PC-9 (cell line): ENCODE measurements at regions not wholly inside any gene's neighbourhood (a gene's known extent, or its start where the extent isn't known, plus 50 kb on each side); places are given as distances from the start of the nearest gene placed in this dataset.

Experiments
- BruUV-seq: library from RNA; stranded (reverse); fragments of 400-500 nt; replicated peaks from 2 replicates; lab custom pipeline; 2021; lab: Mats Ljungman, UMichigan
- CTCF ChIA-PET: fragments of 300-600 bp; sonication (Branson Sonifier 250); formaldehyde crosslinking; loops from one replicate; lab custom pipeline; 2022; ENCODE audit warnings: antibody characterized with exemption; lab: Charles Lee
- POLR2A ChIA-PET: fragments of 300-600 bp; sonication (Branson Sonifier 250); formaldehyde crosslinking; loops from one replicate; lab custom pipeline; 2022; ENCODE audit warnings: antibody characterized with exemption; ENCODE audit not compliant: unreplicated experiment; lab: Charles Lee
- DNase-seq, 2 experiments: peaks; one replicate each; pipeline versions ENCODE4 v3.0.0 to v3.0.0-alpha.2; 2015 to 2022; ENCODE audit warnings: mixed read lengths in 1 of 2
- H2AFZ ChIP-seq: fragments of 200-600 bp; sonication (generic); 2 replicates; pipeline ENCODE4 v1.8.1; 2017; ENCODE audit warnings: antibody characterized with exemption
- H3F3A ChIP-seq: fragments of 200-600 bp; sonication (generic); 2 replicates; pipeline ENCODE4 v1.8.1; 2017; ENCODE audit warnings: antibody characterized with exemption, mild to moderate bottlenecking, low read depth; ENCODE audit not compliant: insufficient read depth
- H3K27ac ChIP-seq: fragments of 200-600 bp; sonication (generic); 2 replicates; pipeline ENCODE4 v1.6.1; 2016; ENCODE audit warnings: mixed run types
- H3K27me3 ChIP-seq: fragments of 200-600 bp; sonication (generic); 2 replicates; pipeline ENCODE4 v1.6.1; 2016; ENCODE audit warnings: low read depth, mixed run types; ENCODE audit not compliant: insufficient read depth
- H3K36me3 ChIP-seq: fragments of 200-600 bp; sonication (generic); 2 replicates; pipeline ENCODE4 v1.6.1; 2016; ENCODE audit warnings: low read depth, mixed run types
- H3K4me1 ChIP-seq: fragments of 200-600 bp; sonication (generic); replicated peaks from 2 replicates; pipeline ENCODE4 v1.6.1; 2016; ENCODE audit warnings: mixed run types; ENCODE audit not compliant: insufficient read depth
- H3K4me2 ChIP-seq: fragments of 200-600 bp; sonication (generic); 2 replicates; pipeline ENCODE4 v1.6.1; 2017; ENCODE audit warnings: mixed run types
- H3K4me3 ChIP-seq: fragments of 200-600 bp; sonication (generic); 2 replicates; pipeline ENCODE4 v1.6.1; 2016; ENCODE audit warnings: mixed run types
- H3K79me2 ChIP-seq: fragments of 200-600 bp; sonication (generic); 2 replicates; pipeline ENCODE4 v1.6.1; 2017; ENCODE audit warnings: low read depth, mixed run types
- H3K9me2 ChIP-seq: fragments of 200-600 bp; sonication (generic); 2 replicates; pipeline ENCODE4 v1.8.1; 2017; ENCODE audit warnings: mild to moderate bottlenecking; ENCODE audit not compliant: insufficient read depth
- H3K9me3 ChIP-seq: fragments of 200-600 bp; sonication (generic); 2 replicates; pipeline ENCODE4 v1.8.1; 2016; ENCODE audit warnings: low read depth; ENCODE audit not compliant: insufficient read depth
- H4K20me1 ChIP-seq: fragments of 200-600 bp; sonication (generic); 2 replicates; pipeline ENCODE4 v1.8.1; 2017; ENCODE audit not compliant: insufficient read depth
- EZH2 ChIP-seq: fragments of 200-600 bp; sonication (generic); IDR thresholded peaks from 2 replicates; pipeline ENCODE4 v1.8.0; 2017; ENCODE audit warnings: antibody characterized with exemption, low read depth
- intact Hi-C: fragments of 100-400 bp; cut with micrococcal nuclease; formaldehyde crosslinking; loops from one replicate; pipeline ENCODE4 v1.10.0; 2022; ENCODE audit not compliant: unreplicated experiment
- TF ChIP-seq, protein P1 (sequence below): fragments of 200-600 bp; sonication (generic); conservative IDR thresholded peaks from 2 replicates; pipeline ENCODE4 v1.6.1; 2017; ENCODE audit warnings: mixed run types, antibody characterized with exemption, mild to moderate bottlenecking, moderate library complexity

DNA sequence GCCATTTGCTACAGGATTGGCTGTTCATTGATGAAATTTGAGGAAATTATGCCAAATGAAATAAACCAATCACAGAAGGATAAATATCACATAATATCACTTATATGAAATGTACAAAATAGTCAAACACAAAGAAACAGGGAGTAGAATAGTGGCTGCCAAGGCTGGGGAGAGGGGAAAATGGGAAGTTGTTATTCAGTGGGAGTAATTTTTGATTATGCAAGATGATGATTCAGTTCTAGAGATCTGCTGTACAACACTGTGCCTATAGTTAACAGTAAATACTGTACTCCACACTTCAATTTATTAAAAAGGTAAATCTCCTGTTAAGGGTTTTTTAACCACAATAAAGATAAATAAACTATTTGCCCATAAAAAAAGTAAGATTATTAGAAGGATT, 101.1 kb downstream of the TMA16 start:
- POLR2A ChIA-PET, result no interaction called here
- intact Hi-C loops, result no loop called here
- no TSS peak for BruUV-seq

GRCh38 chr4:163598028-163598427, 103.5 kb downstream of the TMA16 start:
- Histone ChIP-seq H3F3A (no peaks in the 10 kb centered on the region), H2AFZ (no peak overlapping the region), H3K9me3 (no peaks in the 10 kb centered on the region), H3K36me3 (no peaks in the 10 kb centered on the region), H3K4me1 (no peaks in the 10 kb centered on the region), H3K27ac (no peak overlapping the region), H4K20me1 (no peaks in the 10 kb centered on the region), H3K4me2 (no peak overlapping the region), H3K4me3 (no peak overlapping the region), H3K27me3 (no peaks in the 10 kb centered on the region), H3K9me2 (no peaks in the 10 kb centered on the region), H3K79me2 (no peaks in the 10 kb centered on the region)
- no peak for TF ChIP-seq EZH2
- intact Hi-C loops, result no loop called here
- ChIA-PET CTCF (no interaction called here), POLR2A (no interaction called here)
- DNase-seq, result no peak
- BruUV-seq, result no TSS peak

More for the DNA sequence above, 101.1 kb downstream of the TMA16 start:
- Histone ChIP-seq H3K36me3 (no peaks in the 10 kb centered on the region), H3K27ac (no peak overlapping the region), H3F3A (no peaks in the 10 kb centered on the region), H2AFZ (no peak overlapping the region), H3K9me3 (no peaks in the 10 kb centered on the region), H3K27me3 (no peaks in the 10 kb centered on the region), H3K9me2 (no peaks in the 10 kb centered on the region), H4K20me1 (no peaks in the 10 kb centered on the region), H3K4me2 (no peak overlapping the region), H3K79me2 (no peaks in the 10 kb centered on the region), H3K4me3 (no peak overlapping the region), H3K4me1 (no peaks in the 10 kb centered on the region)
- no peak for TF ChIP-seq EZH2
- CTCF ChIA-PET, result no interaction called here
- no peak for DNase-seq

DNA sequence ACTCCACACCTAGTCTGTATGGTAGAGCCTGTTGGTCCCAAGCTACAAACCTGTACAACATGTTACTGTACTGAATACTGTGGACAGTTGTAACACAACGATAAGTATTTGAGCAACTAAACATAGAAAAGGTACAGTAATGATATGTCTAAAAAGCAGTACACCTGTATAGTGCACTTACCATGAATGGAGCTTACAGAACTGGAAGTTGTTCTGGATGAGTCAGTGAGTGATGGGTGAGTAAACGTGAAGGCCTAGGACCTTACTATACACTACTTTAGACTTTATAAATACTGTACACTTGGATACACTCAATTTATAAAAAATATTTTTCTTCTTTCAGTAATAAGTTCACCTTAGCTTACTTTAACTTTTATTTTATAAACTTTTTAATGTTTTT, 104.0 kb downstream of the TMA16 start:
- Histone ChIP-seq H3K4me3 (no peak overlapping the region), H3K4me1 (no peaks in the 10 kb centered on the region), H2AFZ (no peak overlapping the region), H3K4me2 (no peak overlapping the region), H3K9me3 (no peaks in the 10 kb centered on the region), H3K27ac (no peak overlapping the region), H3K9me2 (no peaks in the 10 kb centered on the region), H3F3A (no peaks in the 10 kb centered on the region), H3K27me3 (no peaks in the 10 kb centered on the region), H3K79me2 (no peaks in the 10 kb centered on the region), H3K36me3 (no peaks in the 10 kb centered on the region), H4K20me1 (no peaks in the 10 kb centered on the region)
- TF ChIP-seq, protein P1, sequence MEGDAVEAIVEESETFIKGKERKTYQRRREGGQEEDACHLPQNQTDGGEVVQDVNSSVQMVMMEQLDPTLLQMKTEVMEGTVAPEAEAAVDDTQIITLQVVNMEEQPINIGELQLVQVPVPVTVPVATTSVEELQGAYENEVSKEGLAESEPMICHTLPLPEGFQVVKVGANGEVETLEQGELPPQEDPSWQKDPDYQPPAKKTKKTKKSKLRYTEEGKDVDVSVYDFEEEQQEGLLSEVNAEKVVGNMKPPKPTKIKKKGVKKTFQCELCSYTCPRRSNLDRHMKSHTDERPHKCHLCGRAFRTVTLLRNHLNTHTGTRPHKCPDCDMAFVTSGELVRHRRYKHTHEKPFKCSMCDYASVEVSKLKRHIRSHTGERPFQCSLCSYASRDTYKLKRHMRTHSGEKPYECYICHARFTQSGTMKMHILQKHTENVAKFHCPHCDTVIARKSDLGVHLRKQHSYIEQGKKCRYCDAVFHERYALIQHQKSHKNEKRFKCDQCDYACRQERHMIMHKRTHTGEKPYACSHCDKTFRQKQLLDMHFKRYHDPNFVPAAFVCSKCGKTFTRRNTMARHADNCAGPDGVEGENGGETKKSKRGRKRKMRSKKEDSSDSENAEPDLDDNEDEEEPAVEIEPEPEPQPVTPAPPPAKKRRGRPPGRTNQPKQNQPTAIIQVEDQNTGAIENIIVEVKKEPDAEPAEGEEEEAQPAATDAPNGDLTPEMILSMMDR, result no peak
- TF ChIP-seq EZH2, result no peak
- POLR2A ChIA-PET, result no interaction called here
- DNase-seq, result no peak
- intact Hi-C loops, result no loop called here
- CTCF ChIA-PET, result no interaction called here
- no TSS peak for BruUV-seq

- H3K36me3 ChIP-seq, result no peaks in the 10 kb centered on the region
- BruUV-seq, result no TSS peak
- no peak overlapping the region for H2AFZ ChIP-seq
- no peak for DNase-seq
- H3F3A ChIP-seq, result no peaks in the 10 kb centered on the region
- ChIA-PET CTCF (no interaction called here), POLR2A (no interaction called here)
- H3K79me2 ChIP-seq, result no peaks in the 10 kb centered on the region
- no peak overlapping the region for H3K27ac ChIP-seq
- H3K4me3 ChIP-seq, result no peak overlapping the region
- H3K9me3 ChIP-seq, result no peaks in the 10 kb centered on the region
- H3K9me2 ChIP-seq, result no peaks in the 10 kb centered on the region
- no peaks in the 10 kb centered on the region for H3K4me1 ChIP-seq
- H4K20me1 ChIP-seq, result no peaks in the 10 kb centered on the region
- intact Hi-C loops, result no loop called here
- no peak for TF ChIP-seq EZH2
- TF ChIP-seq, protein P1, result no peak
- H3K4me2 ChIP-seq, result no peak overlapping the region
- no peaks in the 10 kb centered on the region for H3K27me3 ChIP-seq
Observed at GRCh38 chr4:163600727-163601126, 106.2 kb downstream of the TMA16 start.
